HepG2 (cell line): ENCODE measurements at regions not wholly inside any gene's neighbourhood (a gene's known extent, or its start where the extent isn't known, plus 50 kb on each side); places are given as distances from the start of the nearest gene placed in this dataset.

Source experiments
- EZH2 ChIP-seq: conservative IDR thresholded peaks from 2 replicates; pipeline ENCODE4 v1.6.1; 2012; ENCODE audit warnings: mild to moderate bottlenecking, low read depth, low read length, moderate library complexity
- GABPB1 ChIP-seq: IDR thresholded peaks from 2 replicates; pipeline ENCODE4 v1.6.1; 2016; ENCODE audit warnings: mild to moderate bottlenecking, missing genetic modification reagents, moderate library complexity, missing compliant biosample characterization
- HMGXB4 ChIP-seq, 2 experiments: sonication (generic) in 1 of 2; formaldehyde crosslinking in 1 of 2; IDR thresholded peaks; 2 replicates each; pipeline versions ENCODE4 v1.4.0 to v1.6.1; 2018 to 2020; ENCODE audit warnings: missing genetic modification reagents in 2 of 2, borderline replicate concordance in 1 of 2, low read depth in 1 of 2, mild to moderate bottlenecking in 1 of 2, missing biosample characterization in 1 of 2
- KDM2A ChIP-seq: sonication (generic); formaldehyde crosslinking; IDR thresholded peaks from 2 replicates; pipeline ENCODE4 v1.4.0; 2020; ENCODE audit warnings: low read depth, missing genetic modification reagents, borderline replicate concordance
- MTF2 ChIP-seq: sonication (generic); formaldehyde crosslinking; IDR thresholded peaks from 2 replicates; pipeline ENCODE4 v1.5.0; 2020; ENCODE audit warnings: missing genetic modification reagents, borderline replicate concordance
- RAD21 ChIP-seq: fragments of 450-650 bp; formaldehyde crosslinking; IDR thresholded peaks from 2 replicates; pipeline ENCODE4 v1.5.0; 2020; ENCODE audit warnings: mild to moderate bottlenecking
- ZNF687 ChIP-seq: sonication (generic); formaldehyde crosslinking; IDR thresholded peaks from 2 replicates; pipeline ENCODE4 v1.5.1; 2020; ENCODE audit warnings: mild to moderate bottlenecking, missing genetic modification reagents, moderate library complexity

- TF ChIP-seq HMGXB4 (CRISPR knock-in tag; IDR thresholded peaks at IDR 0.05; ENCODE audit: borderline replicate concordance in 1 of 2, low read depth in 1 of 2), result 0 out of 4 replicates have a peak, but pooled peaks of 1 of the 2 experiments have one; percentile 25
- TF ChIP-seq EZH2, result 0 out of 2 replicates have a peak, but pooled peaks have one; percentile 61
- TF ChIP-seq KDM2A, result peak; percentile 50; the same call in 1 of the 2 replicates
- 0 out of 2 replicates have a peak, but pooled peaks have one; percentile 18 for TF ChIP-seq GABPB1 (CRISPR knock-in tag)
- peak; percentile 71; the same call in 1 of the 2 replicates for TF ChIP-seq MTF2 (CRISPR knock-in tag)
- TF ChIP-seq RAD21, result peak; percentile 56; the same call in 1 of the 2 replicates
- TF ChIP-seq ZNF687 (CRISPR knock-in tag), result peak; percentile 24; the same call in 1 of the 2 replicates
Measured at GRCh38 chr4:1548827-1549637, 135.1 kb downstream of the FAM53A start (continued).
